ENCODE measurements at regions not wholly inside any gene's neighbourhood (a gene's known extent, or its start where the extent isn't known, plus 50 kb on each side); places are given as distances from the start of the nearest gene placed in this dataset.
"Not testable (repeated sequence)": the region's sequence is repeated elsewhere in the genome, so short reads cannot be mapped to it uniquely, and the experiment has no call there.

DNA sequence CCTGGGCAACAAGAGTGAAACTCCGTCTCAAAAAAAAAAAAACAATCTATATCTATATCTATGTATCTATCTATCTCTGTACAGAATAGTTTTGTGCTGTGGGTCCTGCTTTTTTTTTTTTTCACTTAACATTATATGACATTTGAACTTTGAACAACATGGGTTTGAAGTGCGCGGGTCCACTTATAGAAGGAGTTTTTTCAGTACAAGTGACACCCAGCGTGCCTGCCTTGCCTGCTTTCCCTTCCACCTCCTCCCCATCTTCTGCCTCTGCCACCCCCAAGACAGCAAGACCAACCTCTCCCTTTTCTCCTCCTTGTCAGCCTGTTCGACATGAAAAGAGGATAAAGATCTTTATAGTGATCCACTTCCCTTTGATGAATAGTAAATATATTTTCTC lies 102.2 kb upstream of the KCNG1 start:
- intact Hi-C loops (cut with DNase I; ENCODE audit: low total_unique reads): no loop called here
- no peak for DNase-seq (ENCODE audit: low spot score in 2 of 2)
- no peak overlapping the region for H3K4me3 ChIP-seq (ENCODE audit: low read depth, poor library complexity, severe bottlenecking)
- no peak for TF ChIP-seq POLR2A (IDR thresholded peaks at IDR 0.05)
- TF ChIP-seq, protein P1, sequence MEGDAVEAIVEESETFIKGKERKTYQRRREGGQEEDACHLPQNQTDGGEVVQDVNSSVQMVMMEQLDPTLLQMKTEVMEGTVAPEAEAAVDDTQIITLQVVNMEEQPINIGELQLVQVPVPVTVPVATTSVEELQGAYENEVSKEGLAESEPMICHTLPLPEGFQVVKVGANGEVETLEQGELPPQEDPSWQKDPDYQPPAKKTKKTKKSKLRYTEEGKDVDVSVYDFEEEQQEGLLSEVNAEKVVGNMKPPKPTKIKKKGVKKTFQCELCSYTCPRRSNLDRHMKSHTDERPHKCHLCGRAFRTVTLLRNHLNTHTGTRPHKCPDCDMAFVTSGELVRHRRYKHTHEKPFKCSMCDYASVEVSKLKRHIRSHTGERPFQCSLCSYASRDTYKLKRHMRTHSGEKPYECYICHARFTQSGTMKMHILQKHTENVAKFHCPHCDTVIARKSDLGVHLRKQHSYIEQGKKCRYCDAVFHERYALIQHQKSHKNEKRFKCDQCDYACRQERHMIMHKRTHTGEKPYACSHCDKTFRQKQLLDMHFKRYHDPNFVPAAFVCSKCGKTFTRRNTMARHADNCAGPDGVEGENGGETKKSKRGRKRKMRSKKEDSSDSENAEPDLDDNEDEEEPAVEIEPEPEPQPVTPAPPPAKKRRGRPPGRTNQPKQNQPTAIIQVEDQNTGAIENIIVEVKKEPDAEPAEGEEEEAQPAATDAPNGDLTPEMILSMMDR (IDR thresholded peaks at IDR 0.05): no peak
- 72 to 82% methylated on average over 5 of the region's 5 CpGs for whole genome bisulfite sequencing, 2 donors

DNA sequence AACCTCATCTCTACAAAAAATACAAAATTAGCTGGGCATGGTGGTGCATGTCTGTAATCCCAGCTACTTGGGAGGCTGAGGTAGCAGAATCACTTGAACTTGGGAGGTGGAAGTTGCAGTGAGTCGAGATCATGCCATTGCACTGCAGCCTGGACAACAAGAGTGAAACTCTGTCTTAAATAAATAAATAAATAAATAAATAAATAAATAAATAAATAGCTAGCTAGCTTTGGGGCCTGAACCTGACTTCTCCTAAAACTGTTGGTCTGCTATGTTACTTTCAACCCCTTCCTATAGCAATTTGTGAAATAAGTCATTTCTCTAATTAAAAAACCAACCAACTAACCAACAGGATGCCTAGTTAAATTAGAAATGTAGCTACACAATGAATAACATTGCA lies 101.0 kb upstream of the KCNG1 start:
- intact Hi-C loops (cut with DNase I; ENCODE audit: low total_unique reads); DNase-seq (ENCODE audit: low spot score in 2 of 2); H3K4me3 ChIP-seq (ENCODE audit: low read depth, poor library complexity, severe bottlenecking): not testable (repeated sequence)
- WGBS, 2 donors: 90 to 95% methylated on average over 1 of the region's 1 CpG

DNA sequence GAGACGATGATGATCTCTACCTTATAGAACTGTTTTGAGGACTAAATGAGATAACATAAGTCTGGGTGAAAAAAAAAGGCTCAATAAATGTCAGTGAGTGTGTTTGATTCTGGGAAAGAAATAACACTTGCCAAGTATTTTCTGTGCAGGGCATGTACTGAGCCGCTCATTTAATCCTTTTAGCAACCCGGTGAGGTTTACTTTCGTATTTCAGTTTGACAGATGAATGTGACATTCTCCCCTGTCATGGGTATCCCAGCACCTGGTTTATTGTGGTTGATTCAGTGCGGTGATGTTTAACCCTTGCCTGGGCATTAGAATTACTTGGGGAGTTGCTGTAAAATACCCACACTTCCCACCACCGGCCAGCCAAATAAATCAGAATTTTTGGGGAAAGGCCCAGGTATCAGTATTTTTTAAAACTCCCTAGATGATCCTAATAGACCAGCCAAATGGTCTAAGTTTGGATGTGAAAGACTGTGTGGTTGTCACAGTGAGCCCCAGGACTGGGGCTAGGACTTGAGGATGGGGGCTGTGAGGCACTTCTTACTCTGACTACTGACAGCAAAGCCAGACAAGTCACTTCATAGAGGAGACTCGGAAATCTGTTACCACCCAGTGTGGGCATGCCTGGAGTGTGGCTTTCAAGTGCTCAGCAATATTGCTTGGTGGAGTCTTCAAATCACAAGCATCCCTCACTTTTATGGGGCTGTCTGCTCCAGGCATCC lies 100.2 kb upstream of the KCNG1 start:
- WGBS, 2 donors: 41 to 43% methylated on average over 7 of the region's 7 CpGs
- H3K4me3 ChIP-seq (ENCODE audit: low read depth, poor library complexity, severe bottlenecking): no peak overlapping the region
- DNase-seq (ENCODE audit: low spot score in 2 of 2): no peak

DNA sequence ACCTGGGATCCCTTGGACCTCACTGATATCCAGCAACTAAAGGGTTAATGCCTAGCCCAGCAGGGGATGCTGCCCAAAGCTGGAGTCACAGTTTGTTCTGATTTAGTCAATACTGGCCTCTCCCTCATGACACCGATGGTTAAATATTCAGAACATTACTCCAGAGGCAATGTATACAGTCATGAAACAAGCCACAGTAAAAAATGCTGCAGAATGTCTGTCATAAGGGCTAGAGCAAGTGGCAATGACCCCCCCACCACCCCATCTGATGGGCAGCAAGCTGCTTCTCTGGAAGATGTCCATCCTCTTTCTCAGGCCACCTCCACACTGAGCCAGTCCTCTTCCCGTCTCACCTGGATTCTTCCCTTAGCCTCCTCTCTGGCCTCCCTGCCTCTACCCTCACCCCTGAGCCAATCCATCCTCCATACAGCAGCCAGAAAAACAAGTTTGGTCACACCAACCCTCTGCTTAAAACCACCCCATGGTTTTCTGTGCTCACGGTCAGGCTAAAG lies 99.0 kb upstream of the KCNG1 start:
- intact Hi-C loops (cut with DNase I; ENCODE audit: low total_unique reads): no loop called here
- 43 to 51% methylated on average over 3 of the region's 3 CpGs for WGBS, 2 donors
- no peak overlapping the region for H3K4me3 ChIP-seq (ENCODE audit: low read depth, poor library complexity, severe bottlenecking)
- TF ChIP-seq, protein P1 (IDR thresholded peaks at IDR 0.05): no peak
- TF ChIP-seq POLR2A (IDR thresholded peaks at IDR 0.05): no peak
- DNase-seq (ENCODE audit: low spot score in 2 of 2): no peak

More for the DNA sequence above, 100.2 kb upstream of the KCNG1 start:
- TF ChIP-seq POLR2A (IDR thresholded peaks at IDR 0.05): no peak
- TF ChIP-seq, protein P1 (IDR thresholded peaks at IDR 0.05): no peak
- intact Hi-C loops (cut with DNase I; ENCODE audit: low total_unique reads): no loop called here

DNA sequence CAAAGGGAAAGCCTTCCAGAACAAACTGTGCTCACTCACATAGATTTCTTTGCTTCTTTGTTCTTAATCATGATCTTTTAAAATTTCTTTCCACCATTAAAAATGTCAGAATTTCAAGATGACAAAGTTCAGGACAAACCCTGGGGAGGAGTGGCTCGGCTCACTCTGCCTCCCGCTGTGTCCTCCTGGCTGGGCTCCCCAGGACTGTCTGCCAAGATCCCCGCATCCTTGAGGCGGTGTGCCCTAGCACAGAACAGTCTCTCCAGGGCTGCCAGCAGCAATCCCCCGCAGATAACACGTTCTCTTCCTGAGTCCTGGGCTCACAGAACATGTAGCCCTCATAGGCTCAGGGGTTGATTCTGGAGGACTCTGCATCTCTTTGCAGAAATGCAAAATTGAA lies 98.4 kb upstream of the KCNG1 start:
- DNase-seq (ENCODE audit: low spot score in 2 of 2): no peak
- H3K4me3 ChIP-seq (ENCODE audit: low read depth, poor library complexity, severe bottlenecking): no peak overlapping the region
- intact Hi-C loops (cut with DNase I; ENCODE audit: low total_unique reads): no loop called here
- 15 to 25% methylated on average over 6 of the region's 6 CpGs for WGBS, 2 donors
- TF ChIP-seq, protein P1 (IDR thresholded peaks at IDR 0.05): no peak
- TF ChIP-seq POLR2A (IDR thresholded peaks at IDR 0.05): no peak

DNA sequence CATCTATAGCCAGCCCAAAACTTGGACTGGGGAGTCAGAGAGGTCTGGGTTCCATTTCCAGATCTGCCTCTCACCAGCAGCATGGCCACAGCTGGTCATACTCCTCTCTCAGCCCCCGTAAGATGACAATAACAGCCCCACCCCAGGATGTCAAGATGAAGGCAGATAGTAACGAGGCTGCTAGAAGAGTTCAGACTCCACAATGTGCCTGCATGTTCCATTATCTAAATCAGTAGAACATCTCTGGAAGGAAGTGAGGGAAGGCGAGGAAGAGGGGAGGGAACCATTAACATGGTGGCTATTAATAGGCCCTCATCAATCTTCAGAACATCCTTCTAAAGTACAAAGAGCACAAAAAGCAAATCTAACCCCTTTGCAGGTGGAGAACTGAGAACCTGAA lies 98.0 kb upstream of the KCNG1 start:
- WGBS, 2 donors: 38 to 41% methylated on average over 3 of the region's 3 CpGs
- TF ChIP-seq POLR2A (IDR thresholded peaks at IDR 0.05): no peak
- TF ChIP-seq, protein P1 (IDR thresholded peaks at IDR 0.05): no peak
- no peak overlapping the region for H3K4me3 ChIP-seq (ENCODE audit: low read depth, poor library complexity, severe bottlenecking)
- intact Hi-C loops (cut with DNase I; ENCODE audit: low total_unique reads): no loop called here
- DNase-seq (ENCODE audit: low spot score in 2 of 2): no peak

Measured in lower leg skin (tissue), 4 donors.